PC-9 (cell line): ENCODE measurements at regions not wholly inside any gene's neighbourhood (a gene's known extent, or its start where the extent isn't known, plus 50 kb on each side); places are given as distances from the start of the nearest gene placed in this dataset.

Experiments used
- BruUV-seq: library from RNA; stranded (reverse); fragments of 400-500 nt; replicated peaks from 2 replicates; lab custom pipeline; 2021; lab: Mats Ljungman, UMichigan
- CTCF ChIA-PET: fragments of 300-600 bp; sonication (Branson Sonifier 250); formaldehyde crosslinking; loops from one replicate; lab custom pipeline; 2022; ENCODE audit warnings: antibody characterized with exemption; lab: Charles Lee
- POLR2A ChIA-PET: fragments of 300-600 bp; sonication (Branson Sonifier 250); formaldehyde crosslinking; loops from one replicate; lab custom pipeline; 2022; ENCODE audit warnings: antibody characterized with exemption; ENCODE audit not compliant: unreplicated experiment; lab: Charles Lee
- DNase-seq, 2 experiments: peaks; one replicate each; pipeline versions ENCODE4 v3.0.0 to v3.0.0-alpha.2; 2015 to 2022; ENCODE audit warnings: mixed read lengths in 1 of 2
- H2AFZ ChIP-seq: fragments of 200-600 bp; sonication (generic); 2 replicates; pipeline ENCODE4 v1.8.1; 2017; ENCODE audit warnings: antibody characterized with exemption
- H3F3A ChIP-seq: fragments of 200-600 bp; sonication (generic); 2 replicates; pipeline ENCODE4 v1.8.1; 2017; ENCODE audit warnings: antibody characterized with exemption, mild to moderate bottlenecking, low read depth; ENCODE audit not compliant: insufficient read depth
- H3K27ac ChIP-seq: fragments of 200-600 bp; sonication (generic); 2 replicates; pipeline ENCODE4 v1.6.1; 2016; ENCODE audit warnings: mixed run types
- H3K27me3 ChIP-seq: fragments of 200-600 bp; sonication (generic); 2 replicates; pipeline ENCODE4 v1.6.1; 2016; ENCODE audit warnings: low read depth, mixed run types; ENCODE audit not compliant: insufficient read depth
- H3K36me3 ChIP-seq: fragments of 200-600 bp; sonication (generic); 2 replicates; pipeline ENCODE4 v1.6.1; 2016; ENCODE audit warnings: low read depth, mixed run types
- H3K4me1 ChIP-seq: fragments of 200-600 bp; sonication (generic); replicated peaks from 2 replicates; pipeline ENCODE4 v1.6.1; 2016; ENCODE audit warnings: mixed run types; ENCODE audit not compliant: insufficient read depth
- H3K4me2 ChIP-seq: fragments of 200-600 bp; sonication (generic); 2 replicates; pipeline ENCODE4 v1.6.1; 2017; ENCODE audit warnings: mixed run types
- H3K4me3 ChIP-seq: fragments of 200-600 bp; sonication (generic); 2 replicates; pipeline ENCODE4 v1.6.1; 2016; ENCODE audit warnings: mixed run types
- H3K79me2 ChIP-seq: fragments of 200-600 bp; sonication (generic); 2 replicates; pipeline ENCODE4 v1.6.1; 2017; ENCODE audit warnings: low read depth, mixed run types
- H3K9me2 ChIP-seq: fragments of 200-600 bp; sonication (generic); 2 replicates; pipeline ENCODE4 v1.8.1; 2017; ENCODE audit warnings: mild to moderate bottlenecking; ENCODE audit not compliant: insufficient read depth
- H3K9me3 ChIP-seq: fragments of 200-600 bp; sonication (generic); 2 replicates; pipeline ENCODE4 v1.8.1; 2016; ENCODE audit warnings: low read depth; ENCODE audit not compliant: insufficient read depth
- H4K20me1 ChIP-seq: fragments of 200-600 bp; sonication (generic); 2 replicates; pipeline ENCODE4 v1.8.1; 2017; ENCODE audit not compliant: insufficient read depth
- EZH2 ChIP-seq: fragments of 200-600 bp; sonication (generic); IDR thresholded peaks from 2 replicates; pipeline ENCODE4 v1.8.0; 2017; ENCODE audit warnings: antibody characterized with exemption, low read depth
- intact Hi-C: fragments of 100-400 bp; cut with micrococcal nuclease; formaldehyde crosslinking; loops from one replicate; pipeline ENCODE4 v1.10.0; 2022; ENCODE audit not compliant: unreplicated experiment
- TF ChIP-seq, protein P1 (sequence below): fragments of 200-600 bp; sonication (generic); conservative IDR thresholded peaks from 2 replicates; pipeline ENCODE4 v1.6.1; 2017; ENCODE audit warnings: mixed run types, antibody characterized with exemption, mild to moderate bottlenecking, moderate library complexity

GRCh38 chrX:30161043-30161442 is 54.3 kb upstream of the MAGEB2 start:
- H3K9me2 ChIP-seq: no peaks in the 10 kb centered on the region
- no peak for TF ChIP-seq EZH2
- TF ChIP-seq, protein P1, sequence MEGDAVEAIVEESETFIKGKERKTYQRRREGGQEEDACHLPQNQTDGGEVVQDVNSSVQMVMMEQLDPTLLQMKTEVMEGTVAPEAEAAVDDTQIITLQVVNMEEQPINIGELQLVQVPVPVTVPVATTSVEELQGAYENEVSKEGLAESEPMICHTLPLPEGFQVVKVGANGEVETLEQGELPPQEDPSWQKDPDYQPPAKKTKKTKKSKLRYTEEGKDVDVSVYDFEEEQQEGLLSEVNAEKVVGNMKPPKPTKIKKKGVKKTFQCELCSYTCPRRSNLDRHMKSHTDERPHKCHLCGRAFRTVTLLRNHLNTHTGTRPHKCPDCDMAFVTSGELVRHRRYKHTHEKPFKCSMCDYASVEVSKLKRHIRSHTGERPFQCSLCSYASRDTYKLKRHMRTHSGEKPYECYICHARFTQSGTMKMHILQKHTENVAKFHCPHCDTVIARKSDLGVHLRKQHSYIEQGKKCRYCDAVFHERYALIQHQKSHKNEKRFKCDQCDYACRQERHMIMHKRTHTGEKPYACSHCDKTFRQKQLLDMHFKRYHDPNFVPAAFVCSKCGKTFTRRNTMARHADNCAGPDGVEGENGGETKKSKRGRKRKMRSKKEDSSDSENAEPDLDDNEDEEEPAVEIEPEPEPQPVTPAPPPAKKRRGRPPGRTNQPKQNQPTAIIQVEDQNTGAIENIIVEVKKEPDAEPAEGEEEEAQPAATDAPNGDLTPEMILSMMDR: no peak
- no peak overlapping the region for H2AFZ ChIP-seq
- H3K27me3 ChIP-seq: no peaks in the 10 kb centered on the region
- no peaks in the 10 kb centered on the region for H3K36me3 ChIP-seq
- H4K20me1 ChIP-seq: no peaks in the 10 kb centered on the region
- H3K9me3 ChIP-seq: no peaks in the 10 kb centered on the region
- no peaks in the 10 kb centered on the region for H3K79me2 ChIP-seq
- BruUV-seq: no TSS peak
- DNase-seq: no peak
- intact Hi-C loops: no loop called here
- no peaks in the 10 kb centered on the region for H3K4me1 ChIP-seq
- no peak overlapping the region for H3K4me3 ChIP-seq
- no peak overlapping the region for H3K4me2 ChIP-seq
- ChIA-PET CTCF (no interaction called here), POLR2A (no interaction called here)
- H3F3A ChIP-seq: no peaks in the 10 kb centered on the region
- H3K27ac ChIP-seq: no peak overlapping the region
